ENCODE measurements at regions not wholly inside any gene's neighbourhood (a gene's known extent, or its start where the extent isn't known, plus 50 kb on each side); places are given as distances from the start of the nearest gene placed in this dataset.
A peak's percentile ranks its signal among the peaks of the same experiment; 100 is the strongest.

DNA sequence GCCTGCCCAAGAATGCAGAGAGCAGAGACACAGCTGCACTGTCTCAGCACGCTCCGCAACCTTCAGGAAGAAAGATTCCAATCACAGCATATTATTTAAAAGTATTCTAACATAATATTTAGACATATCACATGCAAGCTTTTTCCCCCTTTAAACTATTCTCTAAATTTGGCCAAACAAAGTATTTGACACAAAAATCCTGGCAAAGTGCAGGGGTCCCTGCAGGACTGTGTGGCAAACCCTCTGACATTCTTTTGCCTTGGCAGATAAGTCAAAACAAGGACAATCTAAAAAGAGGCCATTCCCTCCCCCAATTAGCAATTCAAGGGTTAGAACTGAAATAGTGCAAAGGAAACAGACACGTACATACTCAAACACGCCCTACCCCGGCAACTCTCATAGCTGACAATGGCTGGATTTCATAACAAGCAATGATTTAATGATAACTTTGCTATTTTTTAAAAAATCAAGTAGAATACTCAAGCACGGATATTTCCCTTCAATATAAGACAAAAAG lies 225.3 kb downstream of the MRPL39 start:
- Histone ChIP-seq H3K79me2 (ENCODE audit: insufficient read depth, low read length) (no peaks in the 10 kb centered on the region), H3K9ac (ENCODE audit: low read length) (no peak overlapping the region), H2AFZ (ENCODE audit: low read depth, low read length) (no peak overlapping the region), H3K4me2 (ENCODE audit: low read length) (no peak overlapping the region), H3K4me1 (ENCODE audit: insufficient read depth, low read length) (peaks cover 3% of the 10 kb centered on the region), H4K20me1 (ENCODE audit: insufficient read depth, low read length) (no peaks in the 10 kb centered on the region), H3K36me3 (ENCODE audit: insufficient read depth, low read length) (no peaks in the 10 kb centered on the region), H3K4me3 (ENCODE audit: insufficient read depth, low read depth, low read length) (no peak overlapping the region), H3K27me3 (ENCODE audit: insufficient read depth, low read length) (no peaks in the 10 kb centered on the region), H3K27ac (ENCODE audit: low read depth, low read length) (no peak overlapping the region), H3K9me3 (ENCODE audit: insufficient read depth, low read depth, low read length) (no peaks in the 10 kb centered on the region)
- H3K4me3 Mint-ChIP-seq (ENCODE audit: unreplicated experiment): no peak overlapping the region
- no peak for FAIRE-seq
- H3K4me1 Mint-ChIP-seq (ENCODE audit: low read depth, unreplicated experiment): no peaks in the 10 kb centered on the region
- H3K36me3 Mint-ChIP-seq (ENCODE audit: low read depth, unreplicated experiment): no peaks in the 10 kb centered on the region
- H3K27me3 Mint-ChIP-seq (ENCODE audit: low read depth, unreplicated experiment): no peaks in the 10 kb centered on the region
- H3K9me3 Mint-ChIP-seq (ENCODE audit: unreplicated experiment): peaks cover 6% of the 10 kb centered on the region
- DNase-seq (ENCODE audit: low read depth): no peak
- TF ChIP-seq, protein P1, sequence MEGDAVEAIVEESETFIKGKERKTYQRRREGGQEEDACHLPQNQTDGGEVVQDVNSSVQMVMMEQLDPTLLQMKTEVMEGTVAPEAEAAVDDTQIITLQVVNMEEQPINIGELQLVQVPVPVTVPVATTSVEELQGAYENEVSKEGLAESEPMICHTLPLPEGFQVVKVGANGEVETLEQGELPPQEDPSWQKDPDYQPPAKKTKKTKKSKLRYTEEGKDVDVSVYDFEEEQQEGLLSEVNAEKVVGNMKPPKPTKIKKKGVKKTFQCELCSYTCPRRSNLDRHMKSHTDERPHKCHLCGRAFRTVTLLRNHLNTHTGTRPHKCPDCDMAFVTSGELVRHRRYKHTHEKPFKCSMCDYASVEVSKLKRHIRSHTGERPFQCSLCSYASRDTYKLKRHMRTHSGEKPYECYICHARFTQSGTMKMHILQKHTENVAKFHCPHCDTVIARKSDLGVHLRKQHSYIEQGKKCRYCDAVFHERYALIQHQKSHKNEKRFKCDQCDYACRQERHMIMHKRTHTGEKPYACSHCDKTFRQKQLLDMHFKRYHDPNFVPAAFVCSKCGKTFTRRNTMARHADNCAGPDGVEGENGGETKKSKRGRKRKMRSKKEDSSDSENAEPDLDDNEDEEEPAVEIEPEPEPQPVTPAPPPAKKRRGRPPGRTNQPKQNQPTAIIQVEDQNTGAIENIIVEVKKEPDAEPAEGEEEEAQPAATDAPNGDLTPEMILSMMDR (IDR thresholded peaks at IDR 0.05; ENCODE audit: insufficient read depth, low read depth, low read length): no peak
- no peak for TF ChIP-seq EZH2 (IDR thresholded peaks at IDR 0.05; ENCODE audit: insufficient read depth, low read length)
- no peak overlapping the region for H3K27ac Mint-ChIP-seq (ENCODE audit: unreplicated experiment)

DNA sequence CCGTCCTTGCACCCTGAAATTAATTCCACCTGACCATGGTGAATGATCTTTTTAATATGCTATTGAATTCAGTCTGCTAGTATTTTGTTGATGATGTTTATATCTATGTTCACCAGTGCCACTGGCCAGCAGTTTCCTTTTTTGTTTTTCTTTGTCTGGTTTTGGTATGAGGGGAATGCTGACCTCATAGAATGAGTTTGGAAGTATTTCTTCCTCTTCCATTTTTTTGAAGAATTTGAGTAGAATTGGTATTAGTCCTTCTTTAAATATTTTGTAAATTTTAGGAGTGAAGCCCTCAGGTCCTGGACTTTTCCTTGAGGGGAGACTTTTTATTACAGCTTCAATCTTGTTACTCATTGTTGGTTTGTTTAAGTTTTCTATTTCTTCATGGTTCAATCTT lies 231.6 kb downstream of the MRPL39 start:
- Mint-ChIP-seq H3K9me3 (ENCODE audit: unreplicated experiment) (peaks cover 6% of the 10 kb centered on the region), H3K4me1 (ENCODE audit: low read depth, unreplicated experiment) (peaks cover 13% of the 10 kb centered on the region), H3K36me3 (ENCODE audit: low read depth, unreplicated experiment) (no peaks in the 10 kb centered on the region), H3K4me3 (ENCODE audit: unreplicated experiment) (no peak overlapping the region), H3K27ac (ENCODE audit: unreplicated experiment) (peak overlapping the region; percentile 44), H3K27me3 (ENCODE audit: low read depth, unreplicated experiment) (no peaks in the 10 kb centered on the region)
- TF ChIP-seq EZH2 (IDR thresholded peaks at IDR 0.05; ENCODE audit: insufficient read depth, low read length): no peak
- TF ChIP-seq, protein P1 (IDR thresholded peaks at IDR 0.05; ENCODE audit: insufficient read depth, low read depth, low read length): no peak
- no peaks in the 10 kb centered on the region for H3K27me3 ChIP-seq (ENCODE audit: insufficient read depth, low read length)
- no peak overlapping the region for H2AFZ ChIP-seq (ENCODE audit: low read depth, low read length)
- H3K4me3 ChIP-seq (ENCODE audit: insufficient read depth, low read depth, low read length): no peak overlapping the region
- H3K9ac ChIP-seq (ENCODE audit: low read length): no peak overlapping the region
- no peaks in the 10 kb centered on the region for H4K20me1 ChIP-seq (ENCODE audit: insufficient read depth, low read length)
- peak; percentile 49 for FAIRE-seq
- peak overlapping the region; percentile 24 for H3K4me2 ChIP-seq (ENCODE audit: low read length)
- no peaks in the 10 kb centered on the region for H3K9me3 ChIP-seq (ENCODE audit: insufficient read depth, low read depth, low read length)
- H3K79me2 ChIP-seq (ENCODE audit: insufficient read depth, low read length): no peaks in the 10 kb centered on the region
- DNase-seq (ENCODE audit: low read depth): peak; percentile 61
- H3K4me1 ChIP-seq (ENCODE audit: insufficient read depth, low read length): peaks cover 6% of the 10 kb centered on the region
- no peaks in the 10 kb centered on the region for H3K36me3 ChIP-seq (ENCODE audit: insufficient read depth, low read length)
- peak overlapping the region; percentile 43 for H3K27ac ChIP-seq (ENCODE audit: low read depth, low read length)

All from astrocyte (in vitro differentiated cells and primary cell).